DMS153 treated with DMSO at 0.1 percent for 48 hours (cell line): ENCODE measurements at regions not wholly inside any gene's neighbourhood (a gene's known extent, or its start where the extent isn't known, plus 50 kb on each side); places are given as distances from the start of the nearest gene placed in this dataset.

Experiments used
- DNase-seq: peaks from one replicate; lab custom pipeline; 2025; ENCODE audit not compliant: unreplicated experiment; lab: John Stamatoyannopoulos, UW

DNA sequence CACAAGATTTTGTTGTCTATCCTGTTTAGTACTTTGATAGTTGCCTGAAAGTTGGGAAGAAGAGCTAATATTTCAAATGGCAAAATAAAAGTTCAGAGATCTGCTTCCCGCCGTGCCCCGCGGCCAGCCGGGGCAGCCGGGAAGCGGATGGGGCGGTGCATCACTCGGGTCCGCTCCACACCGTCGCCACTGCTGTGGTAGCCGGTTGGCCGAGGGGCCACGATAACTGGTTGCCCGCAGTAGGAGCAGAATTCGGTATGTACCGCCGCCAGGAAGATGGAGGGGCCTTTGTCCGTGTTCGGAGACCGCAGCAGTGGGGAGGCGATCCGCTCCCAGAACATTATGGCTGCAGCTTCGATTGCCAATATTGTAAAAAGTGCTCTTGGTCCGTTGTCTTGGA is 427.2 kb upstream of the PDE3A start:
- DNase-seq, result no peak

DNA sequence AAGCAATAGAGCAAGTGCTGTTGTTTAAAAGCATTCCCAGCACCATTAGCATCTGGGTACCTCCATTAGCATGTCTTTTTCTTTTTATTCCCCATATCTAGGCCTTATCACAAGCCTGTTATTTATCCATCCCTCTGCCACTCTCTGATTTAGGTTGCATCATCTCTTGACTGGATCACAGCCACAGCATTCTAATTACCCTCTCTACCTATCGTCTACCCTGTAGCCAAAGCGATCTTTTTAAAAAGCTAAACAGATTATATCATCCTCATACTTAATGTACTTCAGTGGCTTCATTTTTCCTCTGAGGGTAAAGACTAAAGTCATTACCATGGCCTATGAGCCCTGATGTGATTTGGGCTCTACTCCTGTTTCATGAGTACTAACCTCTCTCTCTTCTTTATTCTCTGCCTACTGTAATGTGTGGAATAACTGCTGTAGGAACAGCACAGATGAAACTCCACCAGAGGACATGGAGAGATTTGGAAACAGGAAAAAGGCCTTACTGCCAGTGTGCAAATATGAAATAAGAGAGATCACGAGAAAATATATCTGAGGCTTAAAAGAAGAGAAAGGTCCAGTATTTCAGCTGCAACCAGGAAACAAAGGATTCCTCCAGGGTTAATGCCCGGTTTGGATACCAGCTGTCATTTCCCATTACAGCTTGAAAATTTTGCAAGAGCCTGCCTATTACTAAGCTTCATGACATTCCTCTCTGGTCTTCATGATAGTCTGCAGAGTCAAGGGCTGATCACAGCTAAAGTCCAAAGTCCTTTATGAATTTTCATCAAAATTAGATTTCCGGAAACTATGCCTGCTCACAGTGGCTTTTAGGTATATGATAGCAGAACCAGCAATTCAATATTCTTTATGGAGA is 422.5 kb upstream of the PDE3A start:
- no peak for DNase-seq

DNA sequence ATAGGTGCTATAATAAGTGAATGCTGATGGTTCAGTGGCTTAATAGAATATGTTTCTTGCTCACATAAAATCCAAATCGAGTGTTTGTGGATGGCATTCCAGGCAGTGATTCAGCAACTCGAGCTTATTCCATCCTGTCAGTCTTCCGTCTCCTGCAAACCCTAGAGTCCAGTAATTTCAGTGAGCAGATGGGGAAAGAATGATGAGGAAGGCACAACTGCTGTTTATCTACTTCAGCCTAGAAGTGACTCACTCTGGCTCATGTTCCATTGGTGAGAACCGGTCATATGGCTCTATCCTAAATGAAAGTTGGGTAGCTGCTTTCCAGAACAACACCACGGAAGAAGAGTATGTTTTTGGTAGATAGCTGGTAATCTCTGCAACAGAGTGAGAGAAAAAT is 421.8 kb upstream of the PDE3A start:
- DNase-seq, result no peak

DNA sequence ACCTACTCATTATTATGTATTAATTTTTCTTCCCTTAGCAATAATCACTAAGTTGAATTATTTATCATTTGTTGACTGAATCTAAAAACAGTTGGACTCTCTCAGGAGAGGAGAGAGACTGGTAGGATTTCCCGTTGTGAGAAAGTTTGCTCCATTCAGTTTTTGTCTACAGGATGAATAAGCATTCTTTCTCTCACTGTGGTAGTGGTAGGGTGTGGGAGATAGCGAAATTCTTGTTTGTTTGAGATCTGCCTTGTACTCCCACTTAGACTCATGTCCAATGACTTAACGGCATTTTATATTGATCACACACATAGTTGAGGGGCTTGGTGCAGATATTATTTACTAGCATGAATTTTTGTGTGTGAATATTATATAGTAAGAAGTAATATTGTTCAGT is 421.0 kb upstream of the PDE3A start:
- no peak for DNase-seq

DNA sequence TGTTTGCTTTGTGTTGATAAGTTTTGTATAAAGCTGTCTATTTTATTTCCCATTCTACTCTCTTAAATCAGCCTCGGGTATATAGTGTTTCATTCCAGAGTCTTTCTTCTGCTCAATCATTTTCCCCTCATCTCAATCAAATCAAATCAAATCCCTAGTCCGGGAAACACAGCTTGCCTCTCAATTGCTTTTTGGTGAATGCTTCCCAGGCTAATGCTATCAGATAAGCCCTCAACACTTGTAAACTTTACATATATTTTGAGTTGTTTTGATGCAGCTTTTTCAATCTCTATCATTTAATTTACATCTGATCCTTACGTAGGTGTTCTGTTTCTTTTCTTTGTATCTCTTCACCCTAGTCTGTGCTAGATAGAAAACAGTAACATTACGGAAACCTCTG is 416.7 kb upstream of the PDE3A start:
- no peak for DNase-seq

GRCh38 chr12:19953734-19954133 is 414.6 kb upstream of the PDE3A start:
- no peak for DNase-seq

DNA sequence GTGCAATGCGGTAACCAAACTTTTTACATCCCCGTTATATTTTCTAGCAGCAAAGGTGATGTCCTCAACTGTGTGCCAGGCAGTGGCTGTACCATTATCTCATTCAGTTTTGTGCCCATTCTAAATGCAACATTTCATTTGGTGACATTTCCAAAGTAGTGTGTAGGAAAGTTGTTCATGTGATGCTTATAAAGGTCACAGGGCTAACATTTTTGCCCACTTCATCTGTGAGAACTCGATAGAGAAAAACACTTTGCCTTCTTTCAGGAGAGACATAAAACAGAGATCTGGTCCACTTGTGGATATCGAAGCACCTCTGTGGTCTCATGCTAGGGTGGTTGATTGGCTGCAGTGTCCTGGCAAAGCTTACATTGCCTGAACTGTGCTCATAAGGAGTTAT is 414.2 kb upstream of the PDE3A start:
- DNase-seq, result no peak

DNA sequence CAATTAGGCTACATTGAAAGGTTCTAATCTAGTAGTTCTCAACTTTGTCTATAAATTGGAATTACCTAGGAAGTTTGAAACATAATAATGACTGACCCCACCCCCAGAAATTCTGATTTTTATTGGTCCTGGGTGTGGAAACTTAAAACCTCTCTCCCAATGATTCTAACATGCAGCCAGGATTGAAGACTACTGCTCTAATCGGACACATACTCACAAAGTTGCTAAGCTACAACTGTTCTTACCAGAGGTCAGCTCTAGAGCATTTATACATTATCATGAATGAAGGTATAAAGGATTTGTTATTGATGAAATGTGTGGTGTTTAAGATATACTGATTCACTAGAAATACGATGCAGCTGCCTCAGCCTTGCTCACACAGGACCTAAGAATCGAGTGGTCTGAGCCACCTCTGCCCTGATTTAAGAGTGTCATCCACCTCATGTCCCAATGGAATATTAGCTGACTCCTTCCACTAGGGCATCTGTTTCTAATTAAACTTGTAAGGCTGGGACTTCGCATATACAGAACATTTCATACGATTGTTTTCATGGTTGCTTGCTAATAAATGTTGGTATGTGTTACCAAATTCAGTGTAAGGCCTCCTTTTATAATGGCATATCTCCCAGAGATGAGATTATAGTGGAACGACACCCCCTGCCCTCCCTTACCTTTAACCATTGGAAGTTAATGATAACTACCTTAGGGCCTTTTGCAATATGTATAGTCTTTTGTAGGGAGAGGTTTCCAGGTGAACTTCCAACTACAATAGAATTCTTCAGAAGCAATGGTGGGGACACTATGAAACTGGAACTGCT is 410.8 kb upstream of the PDE3A start:
- DNase-seq, result no peak

DNA sequence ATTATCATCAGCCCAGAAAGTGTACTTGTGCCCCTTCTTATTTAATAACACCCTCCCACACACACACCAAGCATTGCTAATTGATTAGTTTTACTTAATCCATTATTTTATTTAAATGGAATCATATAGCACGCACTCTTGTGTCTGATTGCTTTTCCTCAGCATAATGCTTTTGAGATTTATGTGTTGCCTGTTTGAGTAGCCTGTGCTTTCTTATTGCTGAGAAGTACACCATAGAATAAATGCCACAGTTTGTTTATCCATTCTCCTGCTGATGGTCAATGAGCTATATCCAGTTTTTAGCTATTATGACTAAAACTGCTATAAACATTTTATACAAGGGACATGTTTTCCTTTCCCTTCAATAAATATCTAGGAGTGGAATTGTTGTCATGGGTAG is 409.9 kb upstream of the PDE3A start:
- DNase-seq, result no peak

- DNase-seq, result no peak
These were observed 409.0 kb upstream of the PDE3A start for GRCh38 chr12:19959353-19959752.

GRCh38 chr12:19960527-19960926 is 407.8 kb upstream of the PDE3A start:
- no peak for DNase-seq

DNA sequence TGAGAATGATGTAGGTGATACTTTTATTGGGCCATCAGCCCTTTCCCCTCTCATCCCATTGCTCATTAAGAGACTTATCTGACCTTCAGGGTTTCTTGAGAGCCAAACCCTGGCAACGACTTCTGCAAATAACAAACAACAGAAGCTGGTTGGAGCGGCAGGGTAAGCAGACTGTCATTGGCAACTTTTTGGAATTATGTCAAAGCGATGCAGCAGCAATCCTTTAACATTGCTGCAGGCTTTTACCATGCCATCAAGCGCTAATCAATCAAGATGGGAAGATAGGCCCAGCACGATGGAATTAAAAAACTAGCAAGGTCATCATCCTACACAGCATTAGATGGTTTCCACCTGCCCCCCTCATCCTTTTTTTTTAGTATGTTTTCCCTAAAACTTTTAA is 406.1 kb upstream of the PDE3A start:
- no peak for DNase-seq

GRCh38 chr12:19963972-19964371 is 404.4 kb upstream of the PDE3A start:
- no peak for DNase-seq

- no peak for DNase-seq
These were observed 403.8 kb upstream of the PDE3A start for GRCh38 chr12:19964549-19964948.

- DNase-seq, result no peak
These were observed 402.9 kb upstream of the PDE3A start for GRCh38 chr12:19965196-19966038.

GRCh38 chr12:19967001-19967400 is 401.3 kb upstream of the PDE3A start:
- DNase-seq, result peak; percentile 5

- DNase-seq, result peak; percentile 61
These were observed 400.9 kb upstream of the PDE3A start for GRCh38 chr12:19967431-19967830.

- no peak for DNase-seq
These were observed 398.2 kb upstream of the PDE3A start for GRCh38 chr12:19970116-19970515.

DNA sequence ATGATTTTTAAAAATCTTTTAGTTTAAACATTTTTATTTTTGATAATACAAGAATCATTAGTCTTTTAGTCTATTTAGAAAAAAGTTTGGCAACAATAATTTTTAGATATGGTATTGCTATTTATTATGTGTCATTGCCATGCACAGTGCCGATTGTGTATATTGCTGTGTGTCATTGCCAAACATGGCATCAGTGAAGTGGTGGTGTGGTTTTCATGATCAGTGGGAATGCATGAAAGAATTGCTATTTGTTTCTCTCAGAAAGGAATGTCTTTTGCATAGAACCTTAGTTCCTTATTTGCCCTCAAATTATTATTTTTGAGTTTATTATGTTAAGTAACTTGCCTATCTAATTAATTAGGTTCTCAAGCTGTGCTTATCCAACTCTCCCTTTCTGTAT is 397.5 kb upstream of the PDE3A start:
- DNase-seq, result no peak

- no peak for DNase-seq
These were observed 396.7 kb upstream of the PDE3A start for GRCh38 chr12:19971361-19972280.
